Common myeloid progenitor, CD34-positive (primary cell): ENCODE measurements at regions not wholly inside any gene's neighbourhood (a gene's known extent, or its start where the extent isn't known, plus 50 kb on each side); places are given as distances from the start of the nearest gene placed in this dataset.

ENCODE experiments used
- CTCF ChIA-PET: fragments of 350-600 bp; sonication (Branson Sonifier 250); formaldehyde crosslinking; loops from one replicate; lab custom pipeline; 2021; ENCODE audit warnings: antibody characterized with exemption; lab: Charles Lee
- POLR2A ChIA-PET: fragments of 350-600 bp; sonication (Branson Sonifier 250); formaldehyde crosslinking; loops from one replicate; lab custom pipeline; 2021; ENCODE audit warnings: antibody characterized with exemption; lab: Charles Lee
- DNase-seq, 3 donors: peaks; one replicate each; pipeline versions ENCODE4 v3.0.0 to v3.0.0-alpha.2; 2013
- H3K27ac ChIP-seq, 2 experiments: 1 replicate in 1 of 2; 2 replicates in 1 of 2; pipeline ENCODE4 v1.7.0; 2013; ENCODE audit warnings: inconsistent platforms in 2 of 2, low read length in 2 of 2, mild to moderate bottlenecking in 2 of 2, low read depth in 1 of 2, moderate library complexity in 1 of 2; ENCODE audit not compliant: severe bottlenecking in 2 of 2, insufficient read depth in 1 of 2, poor library complexity in 1 of 2
- H3K27me3 ChIP-seq, 5 experiments: replicated peaks in 2 of 5; 1 replicate in 3 of 5; 2 replicates in 2 of 5; pipeline versions ENCODE4 v1.6.1 to v1.7.0; 2013; ENCODE audit warnings: low read length in 4 of 5, mild to moderate bottlenecking in 2 of 5, moderate library complexity in 2 of 5, inconsistent platforms in 1 of 5; ENCODE audit not compliant: insufficient read depth in 5 of 5, control insufficient read depth in 4 of 5
- H3K36me3 ChIP-seq, 4 experiments: 1 replicate in 2 of 4; 2 replicates in 2 of 4; pipeline versions ENCODE4 v1.6.1 to v1.7.0; 2013; ENCODE audit warnings: low read length in 3 of 4, control low read depth in 1 of 4, mild to moderate bottlenecking in 1 of 4; ENCODE audit not compliant: control insufficient read depth in 4 of 4, insufficient read depth in 4 of 4
- H3K4me1 ChIP-seq, 4 experiments: 1 replicate in 3 of 4; 2 replicates in 1 of 4; pipeline versions ENCODE4 v1.6.1 to v1.7.1; 2013; ENCODE audit warnings: low read length in 3 of 4, mild to moderate bottlenecking in 3 of 4, control low read depth in 1 of 4, inconsistent platforms in 1 of 4, moderate library complexity in 1 of 4; ENCODE audit not compliant: control insufficient read depth in 4 of 4, insufficient read depth in 4 of 4; ENCODE audit errors: control extremely low read depth in 1 of 4
- H3K4me3 ChIP-seq, 7 experiments: 1 replicate in 4 of 7; 2 replicates in 3 of 7; pipeline versions ENCODE4 v1.5.1 to v1.7.0; 2013; ENCODE audit warnings: mild to moderate bottlenecking in 7 of 7, low read length in 6 of 7, moderate library complexity in 6 of 7, inconsistent platforms in 2 of 7, low read depth in 2 of 7, control low read depth in 1 of 7; ENCODE audit not compliant: insufficient read depth in 4 of 7, control insufficient read depth in 1 of 7; ENCODE audit errors: extremely low read depth in 1 of 7
- H3K9me3 ChIP-seq, 5 experiments: 1 replicate in 4 of 5; 2 replicates in 1 of 5; pipeline versions ENCODE4 v1.6.1 to v1.7.1; 2013; ENCODE audit warnings: low read length in 4 of 5, mild to moderate bottlenecking in 2 of 5, inconsistent platforms in 1 of 5, low read depth in 1 of 5, moderate library complexity in 1 of 5; ENCODE audit not compliant: control insufficient read depth in 4 of 5, insufficient read depth in 2 of 5; ENCODE audit errors: control extremely low read depth in 1 of 5
- WGBS: methylation state at CpG from one replicate; pipeline ENCODE4 v1.1.5; 2013; ENCODE audit not compliant: insufficient coverage; 5-methylcytosine and 5-hydroxymethylcytosine counted together

DNA sequence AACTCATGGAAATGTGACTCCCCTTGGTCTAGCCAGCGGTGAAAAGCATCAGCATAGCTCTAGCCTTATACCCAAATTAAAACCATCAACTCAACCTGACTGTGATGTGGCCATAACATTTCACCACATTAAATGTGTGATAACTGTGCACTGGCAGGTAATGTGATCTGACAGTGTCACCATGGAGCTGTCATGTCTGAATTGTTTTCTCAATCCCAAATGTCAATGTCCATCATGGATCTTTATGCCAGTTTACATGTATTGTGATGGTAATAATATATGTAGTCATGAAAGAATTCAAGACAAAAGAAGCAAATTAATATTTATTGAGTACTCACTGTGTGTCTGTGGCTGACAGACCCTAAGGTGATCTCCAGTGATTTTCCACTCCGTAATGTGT, 213.4 kb upstream of the EOMES start:
- POLR2A ChIA-PET, result no interaction called here
- no peaks in the 10 kb centered on the region for H3K4me1 ChIP-seq
- no peak overlapping the region for H3K4me3 ChIP-seq
- no peaks in the 10 kb centered on the region for H3K9me3 ChIP-seq
- DNase-seq, result no peak
- H3K27me3 ChIP-seq, result no peaks in the 10 kb centered on the region
- WGBS, result no CpG with 5 or more reads among the region's 2 CpGs
- no peaks in the 10 kb centered on the region for H3K36me3 ChIP-seq
- CTCF ChIA-PET, result no interaction called here
- H3K27ac ChIP-seq, result no peak overlapping the region

DNA sequence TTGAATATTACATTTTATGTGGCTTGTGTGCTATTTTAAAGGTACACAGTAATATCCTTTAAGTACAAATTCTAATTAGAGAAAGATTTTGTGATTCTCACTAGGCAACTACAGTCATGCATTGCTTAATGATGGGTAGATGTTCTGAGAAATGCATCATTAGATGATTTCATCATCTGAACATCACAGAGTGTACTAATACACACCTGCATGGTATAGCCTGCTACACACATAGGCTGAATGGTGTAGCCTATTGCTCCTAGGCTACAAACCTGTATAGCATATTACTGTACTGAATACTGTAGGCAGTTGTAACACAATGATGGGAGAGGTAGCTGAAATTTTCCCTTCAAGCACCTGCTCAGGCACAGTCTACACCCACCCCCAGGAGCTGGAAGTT, 217.4 kb upstream of the EOMES start:
- CTCF ChIA-PET, result no interaction called here
- H3K9me3 ChIP-seq, result no peaks in the 10 kb centered on the region
- POLR2A ChIA-PET, result no interaction called here

DNA sequence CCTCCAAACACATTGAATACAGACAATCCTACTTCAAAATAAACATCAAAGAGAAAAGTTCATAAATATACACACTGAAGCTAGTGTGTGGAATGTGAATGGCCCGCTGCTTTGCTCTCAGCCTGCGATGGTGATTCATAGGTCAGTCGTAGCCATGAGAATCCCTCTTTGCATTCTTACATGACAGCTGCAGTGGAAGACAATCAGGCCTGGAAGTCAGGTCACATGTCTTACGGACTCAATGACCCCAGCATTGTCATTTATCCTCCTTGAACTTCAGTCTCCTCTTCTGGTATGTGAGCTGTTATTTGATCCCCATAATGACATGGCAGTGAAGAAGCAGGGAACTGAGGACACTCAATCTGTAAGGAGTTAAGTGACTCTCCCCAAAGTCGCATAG, 217.8 kb upstream of the EOMES start:
- no peaks in the 10 kb centered on the region for H3K27me3 ChIP-seq
- no peak for DNase-seq
- no peaks in the 10 kb centered on the region for H3K9me3 ChIP-seq
- ChIA-PET POLR2A (no interaction called here), CTCF (no interaction called here)
- H3K27ac ChIP-seq, result no peak overlapping the region
- H3K4me1 ChIP-seq, result no peaks in the 10 kb centered on the region
- no peaks in the 10 kb centered on the region for H3K36me3 ChIP-seq
- 100% methylated on average over 4 of the region's 5 CpGs for WGBS
- H3K4me3 ChIP-seq, result no peak overlapping the region

More for the DNA sequence above, 217.4 kb upstream of the EOMES start:
- Histone ChIP-seq H3K4me3 (no peak overlapping the region), H3K36me3 (no peaks in the 10 kb centered on the region), H3K27me3 (no peaks in the 10 kb centered on the region), H3K4me1 (no peaks in the 10 kb centered on the region), H3K27ac (no peak overlapping the region)
- DNase-seq, result no peak

DNA sequence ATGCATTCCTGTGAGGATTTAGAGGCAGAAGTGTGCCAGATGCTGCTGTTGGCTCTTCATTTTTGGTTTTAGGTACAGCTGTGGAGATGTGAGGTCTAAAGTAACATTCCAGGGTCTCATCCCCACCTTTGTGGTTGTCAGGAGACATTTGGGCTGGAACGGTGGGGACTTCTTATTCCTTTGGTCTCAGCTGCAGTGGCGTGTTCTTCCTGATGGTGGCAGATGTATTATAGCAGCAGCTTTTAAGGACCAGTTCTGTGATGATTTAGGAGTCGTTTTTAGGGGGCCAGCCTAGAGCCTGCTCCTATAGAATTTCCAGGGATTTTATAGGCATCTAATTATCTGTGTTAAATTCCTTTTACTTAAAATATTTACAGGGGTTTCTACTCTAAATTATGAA, 221.0 kb upstream of the EOMES start:
- H3K4me1 ChIP-seq, result no peaks in the 10 kb centered on the region
- WGBS, result no CpG with 5 or more reads among the region's 3 CpGs
- peak in 2 of 3 donors; percentile 14 to 18 for DNase-seq
- CTCF ChIA-PET, result no interaction called here
- POLR2A ChIA-PET, result no interaction called here
- H3K27ac ChIP-seq, result no peak overlapping the region
- H3K9me3 ChIP-seq, result no peaks in the 10 kb centered on the region
- no peak overlapping the region for H3K4me3 ChIP-seq
- no peaks in the 10 kb centered on the region for H3K36me3 ChIP-seq
- no peaks in the 10 kb centered on the region for H3K27me3 ChIP-seq

DNA sequence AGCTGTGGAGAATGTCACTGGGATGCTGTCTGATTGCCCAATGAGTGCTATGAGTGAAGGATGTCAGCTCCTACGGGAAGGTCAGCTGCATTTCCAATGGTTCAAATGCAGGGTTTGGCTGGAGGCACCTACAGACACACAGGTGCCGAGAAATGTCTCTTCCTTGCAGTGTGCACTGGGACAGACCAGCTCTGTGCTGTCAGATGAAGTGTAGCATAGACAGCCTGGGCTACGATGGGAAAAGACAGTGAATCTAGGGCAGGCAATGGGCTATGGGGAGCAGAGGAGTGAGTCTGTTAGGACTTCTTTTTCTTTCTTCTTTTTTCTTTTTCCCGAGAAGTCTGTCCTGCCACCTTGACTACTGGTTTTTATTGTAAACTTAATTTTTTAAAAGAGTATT, 223.1 kb upstream of the EOMES start:
- no peak for DNase-seq
- CTCF ChIA-PET, result no interaction called here
- Histone ChIP-seq H3K27ac (no peak overlapping the region), H3K4me1 (no peaks in the 10 kb centered on the region), H3K9me3 (peaks cover 0 to 5% (median 0%) of the 10 kb centered on the region in 5 experiments), H3K36me3 (no peaks in the 10 kb centered on the region), H3K27me3 (no peaks in the 10 kb centered on the region), H3K4me3 (no peak overlapping the region)
- POLR2A ChIA-PET, result no interaction called here
- 94% methylated on average over 3 of the region's 4 CpGs for WGBS

DNA sequence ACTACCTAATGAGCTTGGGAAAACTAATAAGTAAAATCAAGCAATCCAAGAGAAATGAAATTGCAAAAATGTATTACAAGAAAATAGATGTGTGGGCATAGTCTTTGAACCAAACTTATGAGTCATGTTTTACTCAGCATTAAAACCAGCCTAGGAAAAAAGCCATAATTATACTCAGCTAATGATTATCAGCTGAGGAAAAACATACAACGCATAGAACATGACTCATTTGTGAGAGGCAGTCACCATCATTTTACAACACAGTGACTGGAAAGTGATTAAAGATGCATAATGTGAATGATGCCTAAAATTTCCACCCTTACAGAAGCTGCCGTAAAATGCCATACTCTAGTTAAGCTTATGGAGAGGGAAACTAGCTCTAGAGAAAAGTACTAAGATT, 238.0 kb upstream of the EOMES start:
- H3K4me3 ChIP-seq, result no peak overlapping the region
- H3K36me3 ChIP-seq, result no peaks in the 10 kb centered on the region
- no peaks in the 10 kb centered on the region for H3K27me3 ChIP-seq
- H3K27ac ChIP-seq, result no peak overlapping the region
- CTCF ChIA-PET, result no interaction called here
- H3K9me3 ChIP-seq, result peaks cover 0 to 3% (median 0%) of the 10 kb centered on the region in 5 experiments
- POLR2A ChIA-PET, result no interaction called here
- DNase-seq, result no peak
- WGBS, result no CpG with 5 or more reads among the region's 2 CpGs
- H3K4me1 ChIP-seq, result no peaks in the 10 kb centered on the region

DNA sequence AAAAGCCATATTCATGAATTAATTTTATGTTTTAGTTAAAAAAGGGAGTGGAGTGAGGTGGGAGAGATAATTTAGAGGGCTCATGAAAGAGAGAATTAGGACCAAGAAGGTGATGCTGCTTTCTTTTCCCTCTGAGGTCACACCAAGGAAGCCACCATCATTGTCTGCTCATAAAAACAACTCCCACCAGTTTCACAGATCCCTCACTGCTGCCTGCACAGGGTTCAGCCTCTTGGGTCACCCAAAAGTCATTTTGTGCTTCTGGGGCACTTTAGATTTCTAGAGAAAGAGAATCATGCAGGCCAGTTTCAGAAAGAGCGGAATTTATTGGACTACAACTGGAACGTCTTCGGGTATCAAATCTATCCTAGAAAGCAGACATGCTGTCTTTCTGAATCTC, 241.4 kb upstream of the EOMES start:
- ChIA-PET CTCF (no interaction called here), POLR2A (no interaction called here)
- Histone ChIP-seq H3K36me3 (no peaks in the 10 kb centered on the region), H3K27ac (no peak overlapping the region), H3K9me3 (no peaks in the 10 kb centered on the region), H3K27me3 (no peaks in the 10 kb centered on the region), H3K4me3 (no peak overlapping the region), H3K4me1 (no peaks in the 10 kb centered on the region)
- WGBS, result 100% methylated on average over 3 of the region's 3 CpGs
- no peak for DNase-seq
